ENCODE measurements at regions not wholly inside any gene's neighbourhood (a gene's known extent, or its start where the extent isn't known, plus 50 kb on each side); places are given as distances from the start of the nearest gene placed in this dataset.

- peaks cover 7 to 58% (median 32%) of the 10 kb centered on the region in 7 donors for H3K27me3 ChIP-seq
- H3K36me3 ChIP-seq = no peaks in the 10 kb centered on the region
- DNase-seq (no peak), ATAC-seq (peak in 2 of 8 donors; percentile 27 to 32)
- 59 to 61% methylated on average over 13 of the region's 13 CpGs for WGBS, 2 donors
- no peak overlapping the region for H3K27ac ChIP-seq
- no peak overlapping the region for H3K4me3 ChIP-seq
- no peaks in the 10 kb centered on the region for H3K9me3 ChIP-seq
- H3K4me1 ChIP-seq = peaks cover 0 to 13% (median 5%) of the 10 kb centered on the region in 9 donors
- intact Hi-C loops (cut with DNase I) = loop anchor here in 1 of 10 donors (10.0 kb wide), 1 partner anchor 193 kb away; no protein-coding TSS in a partner anchor
- no peak for TF ChIP-seq CTCF (IDR thresholded peaks at IDR 0.05)
These were observed 49.8 kb upstream of the FCN1 start for GRCh38 chr9:134967547-134967930.

GRCh38 chr9:134968011-134968822, 50.5 kb upstream of the FCN1 start:
- H3K36me3 ChIP-seq = no peaks in the 10 kb centered on the region
- no peak overlapping the region for H3K4me3 ChIP-seq
- TF ChIP-seq CTCF (IDR thresholded peaks at IDR 0.05) = no peak
- 50 to 52% methylated on average over 18 of the region's 18 CpGs for WGBS, 2 donors
- peaks cover 7 to 62% (median 32%) of the 10 kb centered on the region in 7 donors for H3K27me3 ChIP-seq
- intact Hi-C loops (cut with DNase I) = loop anchor here in 1 of 10 donors (10.0 kb wide), 1 partner anchor 193 kb away; no protein-coding TSS in a partner anchor
- ATAC-seq (peak in 5 of 8 donors; percentile 45 to 75 (median 64)), DNase-seq (no peak)
- H3K9me3 ChIP-seq = no peaks in the 10 kb centered on the region
- H3K27ac ChIP-seq = no peak overlapping the region
- H3K4me1 ChIP-seq = peaks cover 0 to 13% (median 5%) of the 10 kb centered on the region in 9 donors

- WGBS, 2 donors = 80% methylated on average over 3 of the region's 3 CpGs
- ATAC-seq (no peak), DNase-seq (no peak)
- Histone ChIP-seq H3K9me3 (no peaks in the 10 kb centered on the region), H3K4me3 (no peak overlapping the region), H3K36me3 (no peaks in the 10 kb centered on the region), H3K27me3 (peaks cover 7 to 64% (median 32%) of the 10 kb centered on the region in 7 donors), H3K4me1 (peaks cover 0 to 13% (median 5%) of the 10 kb centered on the region in 9 donors), H3K27ac (no peak overlapping the region)
- intact Hi-C loops (cut with DNase I) = loop anchor here in 1 of 10 donors (10.0 kb wide), 1 partner anchor 194 kb away; no protein-coding TSS in a partner anchor
- no peak for TF ChIP-seq CTCF (IDR thresholded peaks at IDR 0.05)
These were observed 51.0 kb upstream of the FCN1 start for GRCh38 chr9:134968823-134969090.

- Histone ChIP-seq H3K27ac (no peak overlapping the region), H3K27me3 (peaks cover 7 to 64% (median 32%) of the 10 kb centered on the region in 7 donors), H3K4me3 (no peak overlapping the region), H3K36me3 (no peaks in the 10 kb centered on the region), H3K4me1 (peaks cover 0 to 13% (median 5%) of the 10 kb centered on the region in 9 donors), H3K9me3 (no peaks in the 10 kb centered on the region)
- no peak for TF ChIP-seq CTCF (IDR thresholded peaks at IDR 0.05)
- 82 to 84% methylated on average over 15 of the region's 15 CpGs for WGBS, 2 donors
- intact Hi-C loops (cut with DNase I) = loop anchor here in 1 of 10 donors (10.0 kb wide), 1 partner anchor 195 kb away; no protein-coding TSS in a partner anchor
- DNase-seq (no peak), ATAC-seq (no peak)
These were observed 51.7 kb upstream of the FCN1 start for GRCh38 chr9:134969156-134970045.

All from heart right ventricle (tissue), 16 donors.